GM10248 (cell line): ENCODE measurements at regions not wholly inside any gene's neighbourhood (a gene's known extent, or its start where the extent isn't known, plus 50 kb on each side); places are given as distances from the start of the nearest gene placed in this dataset.
"Not testable (repeated sequence)": the region's sequence is repeated elsewhere in the genome, so short reads cannot be mapped to it uniquely, and the experiment has no call there.

Experiments
- CTCF ChIA-PET: fragments of 300-600 bp; sonication (Branson Sonifier 250); formaldehyde crosslinking; extraction: SDS; loops from one replicate; lab custom pipeline; 2021; ENCODE audit warnings: antibody characterized with exemption; lab: Yijun Ruan, JAX
- POLR2A ChIA-PET: fragments of 350-650 bp; sonication (Branson Sonifier 250); formaldehyde crosslinking; extraction: SDS; loops from one replicate; lab custom pipeline; 2020; ENCODE audit warnings: antibody characterized with exemption; lab: Yijun Ruan, JAX
- DNase-seq: peaks from one replicate; pipeline ENCODE4 v3.0.0; 2012; ENCODE audit errors: extremely low spot score
- TF ChIP-seq, protein P1 (sequence below): IDR thresholded peaks from 2 replicates; pipeline ENCODE4 v1.5.1; 2012; ENCODE audit warnings: mild to moderate bottlenecking, low read depth; ENCODE audit errors: extremely low read depth, missing control alignments, control extremely low read depth

DNA sequence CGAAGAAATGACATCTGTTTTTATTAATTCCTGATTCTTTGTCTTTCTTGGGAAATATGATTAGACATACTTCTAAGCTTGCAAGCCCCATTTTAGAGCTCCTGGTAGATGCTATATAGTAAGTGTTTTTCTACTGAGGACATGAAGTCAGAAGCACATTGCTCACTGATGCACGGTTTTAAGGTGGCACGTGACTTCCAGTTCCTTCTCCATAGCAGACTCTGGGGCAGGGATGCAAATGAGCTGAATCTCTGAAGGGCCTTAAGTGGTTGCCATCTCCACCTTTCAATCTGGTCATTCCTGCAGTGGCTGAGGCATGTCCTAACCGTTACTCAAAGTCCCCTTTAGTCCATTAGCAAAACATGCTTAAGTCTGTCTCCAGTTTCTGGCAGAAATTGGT lies 421.2 kb upstream of the HTR1E start:
- DNase-seq = no peak
- POLR2A ChIA-PET = no interaction called here
- TF ChIP-seq, protein P1, sequence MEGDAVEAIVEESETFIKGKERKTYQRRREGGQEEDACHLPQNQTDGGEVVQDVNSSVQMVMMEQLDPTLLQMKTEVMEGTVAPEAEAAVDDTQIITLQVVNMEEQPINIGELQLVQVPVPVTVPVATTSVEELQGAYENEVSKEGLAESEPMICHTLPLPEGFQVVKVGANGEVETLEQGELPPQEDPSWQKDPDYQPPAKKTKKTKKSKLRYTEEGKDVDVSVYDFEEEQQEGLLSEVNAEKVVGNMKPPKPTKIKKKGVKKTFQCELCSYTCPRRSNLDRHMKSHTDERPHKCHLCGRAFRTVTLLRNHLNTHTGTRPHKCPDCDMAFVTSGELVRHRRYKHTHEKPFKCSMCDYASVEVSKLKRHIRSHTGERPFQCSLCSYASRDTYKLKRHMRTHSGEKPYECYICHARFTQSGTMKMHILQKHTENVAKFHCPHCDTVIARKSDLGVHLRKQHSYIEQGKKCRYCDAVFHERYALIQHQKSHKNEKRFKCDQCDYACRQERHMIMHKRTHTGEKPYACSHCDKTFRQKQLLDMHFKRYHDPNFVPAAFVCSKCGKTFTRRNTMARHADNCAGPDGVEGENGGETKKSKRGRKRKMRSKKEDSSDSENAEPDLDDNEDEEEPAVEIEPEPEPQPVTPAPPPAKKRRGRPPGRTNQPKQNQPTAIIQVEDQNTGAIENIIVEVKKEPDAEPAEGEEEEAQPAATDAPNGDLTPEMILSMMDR = no peak

DNA sequence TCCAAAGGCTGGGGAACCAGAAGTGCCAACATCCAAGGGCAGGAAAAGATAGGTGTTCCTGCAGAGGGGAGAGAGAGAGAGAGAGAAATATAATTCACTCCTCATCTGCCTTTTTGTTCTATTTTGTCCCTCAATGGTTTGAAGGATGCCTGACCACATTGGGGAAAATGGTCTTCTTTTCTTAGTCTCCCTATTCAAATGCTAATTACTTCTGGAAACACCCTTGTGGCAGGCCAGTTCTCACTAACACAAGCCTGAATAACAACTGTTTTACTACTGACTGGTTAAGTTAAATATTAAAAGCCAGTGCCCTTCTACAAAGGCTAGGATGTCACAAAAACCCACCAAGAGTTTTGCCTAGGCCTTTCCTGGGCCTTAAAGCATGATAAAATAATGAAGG lies 425.4 kb upstream of the HTR1E start:
- ChIA-PET POLR2A (no interaction called here), CTCF (no interaction called here)
- TF ChIP-seq, protein P1 = no peak
- no peak for DNase-seq

More for the DNA sequence above, 421.2 kb upstream of the HTR1E start:
- CTCF ChIA-PET = interaction anchor here (0.8 to 1.5 kb wide), 2 partner anchors 13 to 17 kb away, joined by 3 to 4 read pairs; no protein-coding TSS in a partner anchor

DNA sequence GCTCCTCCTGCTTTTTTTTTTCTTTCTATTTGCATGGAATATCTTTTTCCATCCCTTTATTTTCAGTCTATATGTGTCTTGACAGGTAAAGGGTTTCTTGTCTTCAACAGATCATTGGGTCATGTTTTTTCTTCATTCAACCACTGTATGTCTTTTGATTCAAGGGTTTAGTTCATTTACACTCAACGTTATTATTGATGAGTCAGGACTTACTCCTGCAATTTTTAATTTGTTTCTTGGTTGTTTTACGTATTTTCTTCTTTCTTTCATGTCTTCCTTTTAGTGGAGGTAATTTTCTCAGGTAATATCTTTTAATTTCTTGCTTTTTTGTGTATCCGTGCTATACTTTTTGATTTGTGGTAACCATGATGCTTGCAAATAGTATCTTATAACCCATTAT lies 429.1 kb upstream of the HTR1E start:
- no peak for DNase-seq
- ChIA-PET CTCF (no interaction called here), POLR2A (no interaction called here)
- TF ChIP-seq, protein P1 = no peak

DNA sequence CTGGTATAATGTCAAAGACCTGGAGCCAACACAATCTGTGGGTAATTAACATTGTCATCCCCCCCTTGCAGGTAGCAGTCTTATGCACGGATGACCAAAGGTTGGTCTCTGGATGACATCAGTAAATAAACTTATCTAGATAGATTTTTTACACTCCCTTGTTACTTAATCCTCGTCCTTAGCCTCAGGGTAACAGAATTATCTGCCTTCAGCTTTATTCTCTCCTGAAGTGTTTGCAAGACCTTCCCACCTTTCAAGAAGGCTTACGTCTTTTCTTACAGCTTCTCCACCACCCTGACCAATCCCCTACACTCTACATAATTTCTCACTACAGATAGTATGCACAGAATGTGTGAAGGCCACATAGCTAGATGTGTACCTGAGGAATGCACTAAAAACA lies 434.8 kb upstream of the HTR1E start:
- POLR2A ChIA-PET = no interaction called here
- no peak for DNase-seq
- CTCF ChIA-PET = interaction anchor here (0.6 to 1.4 kb wide), 2 partner anchors 13 to 22 kb away, joined by 3 to 4 read pairs; no protein-coding TSS in a partner anchor
- TF ChIP-seq, protein P1 = no peak

DNA sequence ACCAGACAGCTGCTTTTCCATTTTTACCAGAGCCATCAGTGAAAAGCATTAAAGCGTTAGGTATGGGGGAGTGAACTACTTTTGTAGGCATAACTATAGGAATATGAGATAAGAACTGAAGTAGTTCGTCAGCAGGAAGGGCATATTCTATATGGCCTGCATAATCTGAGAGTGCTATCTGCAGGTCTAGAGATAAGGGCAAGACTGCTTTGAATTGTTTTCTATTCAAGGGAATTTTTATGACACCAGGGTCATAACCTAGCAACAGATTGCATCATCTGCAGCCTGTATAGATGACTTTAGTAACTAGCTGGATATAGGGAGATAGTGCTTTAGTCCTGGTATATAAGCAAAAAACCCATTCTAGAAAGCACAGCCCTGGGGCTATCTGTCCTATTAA lies 437.3 kb upstream of the HTR1E start:
- no peak for DNase-seq
- ChIA-PET CTCF (no interaction called here), POLR2A (no interaction called here)
- TF ChIP-seq, protein P1 = no peak

DNA sequence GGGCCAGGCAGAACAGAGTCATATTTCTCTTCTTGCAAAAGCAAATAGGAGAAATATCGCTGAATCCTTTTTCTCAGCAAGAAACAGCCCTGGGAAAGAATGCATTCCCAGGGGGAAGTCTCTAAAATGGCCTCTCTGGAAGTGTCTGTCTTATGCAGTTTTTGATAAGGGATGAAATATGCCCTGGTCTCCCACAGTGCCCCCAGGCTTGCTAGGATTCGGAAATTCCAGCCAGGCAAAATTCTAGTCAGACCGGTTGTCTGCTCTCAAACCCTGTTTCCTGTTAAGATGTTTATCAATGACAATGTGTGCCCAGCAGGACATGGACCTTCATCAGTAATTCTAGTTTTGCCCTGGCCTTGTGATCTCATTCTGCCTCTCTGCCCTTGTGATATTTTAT lies 448.3 kb upstream of the HTR1E start:
- DNase-seq, CTCF ChIA-PET: not testable (repeated sequence)

DNA sequence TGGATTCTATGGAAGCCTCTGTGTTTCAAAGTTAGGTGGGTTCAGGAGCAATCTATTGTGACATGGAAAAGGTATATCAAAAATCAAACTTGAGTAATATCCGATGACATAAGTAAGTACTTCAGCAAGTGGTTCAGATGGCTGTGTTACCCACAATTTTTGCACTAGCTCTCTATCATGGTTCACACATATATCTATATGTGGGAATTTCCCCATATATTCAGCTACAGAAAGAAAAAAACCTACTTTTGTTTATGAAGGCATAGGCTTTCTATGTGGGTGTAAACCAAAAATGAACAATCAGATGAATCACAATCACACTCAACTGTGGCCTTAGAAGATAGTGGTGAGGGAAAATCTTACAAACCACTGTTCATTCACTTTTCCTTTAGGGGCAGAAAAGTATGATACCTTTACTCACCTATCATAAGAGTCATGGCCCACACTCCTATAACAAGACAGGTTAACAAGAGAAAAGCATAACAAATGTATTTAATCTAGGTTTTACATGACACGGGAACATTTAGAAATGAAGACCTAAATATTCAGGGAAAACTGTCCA lies 449.6 kb upstream of the HTR1E start:
- ChIA-PET CTCF (interaction anchor here (1.2 kb wide), 1 partner anchor 18 kb away, joined by 3 read pairs; no protein-coding TSS in a partner anchor), POLR2A (no interaction called here)
- no peak for DNase-seq
- TF ChIP-seq, protein P1 = no peak

More for the DNA sequence above, 448.3 kb upstream of the HTR1E start:
- POLR2A ChIA-PET = not testable (repeated sequence)

DNA sequence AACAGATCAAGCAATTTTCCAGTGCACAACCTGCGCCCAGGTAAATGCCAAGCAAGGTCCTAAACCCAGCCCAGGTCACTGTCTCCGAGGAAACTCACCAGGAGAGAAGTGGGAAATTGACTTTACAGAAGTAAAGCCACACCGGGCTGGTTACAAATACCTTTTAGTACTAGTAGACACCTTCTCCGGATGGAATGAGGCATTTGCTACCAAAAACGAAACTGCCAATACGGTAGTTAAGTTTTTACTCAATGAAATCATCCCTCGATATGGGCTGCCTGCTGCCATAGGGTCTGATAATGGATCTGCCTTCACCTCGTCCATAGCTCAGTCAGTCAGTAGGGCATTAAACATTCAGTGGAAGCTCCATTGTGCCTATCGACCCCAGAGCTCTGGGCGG lies 459.0 kb upstream of the HTR1E start:
- CTCF ChIA-PET, POLR2A ChIA-PET: not testable (repeated sequence)

More for the DNA sequence above, 459.0 kb upstream of the HTR1E start:
- not testable (repeated sequence) for DNase-seq
